Kidney glomerular epithelial cell (primary cell): ENCODE measurements at regions not wholly inside any gene's neighbourhood (a gene's known extent, or its start where the extent isn't known, plus 50 kb on each side); places are given as distances from the start of the nearest gene placed in this dataset.
"Not testable (repeated sequence)": the region's sequence is repeated elsewhere in the genome, so short reads cannot be mapped to it uniquely, and the experiment has no call there.

Experiments used
- DNase-seq: peaks from one replicate; lab custom pipeline; 2025; lab: John Stamatoyannopoulos, UW

DNA sequence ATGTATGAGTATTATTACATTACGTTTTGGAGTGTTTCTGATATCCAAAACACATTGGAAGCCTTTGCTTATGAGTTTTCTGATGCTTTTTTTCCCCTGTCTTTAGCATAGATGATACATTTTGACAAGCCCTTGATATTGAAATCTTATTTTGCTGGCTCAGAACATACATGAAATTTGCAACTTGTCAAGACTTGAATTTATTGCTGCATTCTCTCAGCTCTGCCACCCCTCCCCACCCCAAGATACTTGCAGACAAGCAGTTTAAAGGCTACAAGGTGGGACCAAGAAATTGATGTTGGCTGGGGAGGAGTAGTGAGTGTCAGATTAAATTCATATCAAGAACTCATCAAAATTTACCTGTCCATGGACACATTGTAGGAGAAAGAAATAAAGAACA, 160.2 kb downstream of the GJA1 start:
- no peak for DNase-seq

DNA sequence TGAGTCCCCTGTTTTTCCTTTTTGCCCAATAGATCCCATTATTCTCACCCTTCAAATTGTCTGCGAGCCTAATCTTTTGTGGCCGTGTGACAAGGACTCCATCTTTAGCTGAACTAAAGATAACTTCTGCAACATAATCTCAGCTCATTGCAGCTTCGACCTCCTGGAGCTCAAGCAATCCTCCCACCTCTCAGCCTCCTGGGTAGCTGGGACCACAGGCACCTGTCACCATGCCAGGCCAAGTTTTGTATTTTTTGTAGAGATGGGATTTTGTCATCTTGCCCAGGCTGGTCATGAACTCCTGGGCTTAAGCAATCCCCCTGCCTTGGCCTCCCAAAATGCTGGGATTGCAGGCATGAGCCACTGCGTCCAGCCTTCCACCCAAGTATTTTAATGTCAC, 161.0 kb downstream of the GJA1 start:
- DNase-seq: no peak

DNA sequence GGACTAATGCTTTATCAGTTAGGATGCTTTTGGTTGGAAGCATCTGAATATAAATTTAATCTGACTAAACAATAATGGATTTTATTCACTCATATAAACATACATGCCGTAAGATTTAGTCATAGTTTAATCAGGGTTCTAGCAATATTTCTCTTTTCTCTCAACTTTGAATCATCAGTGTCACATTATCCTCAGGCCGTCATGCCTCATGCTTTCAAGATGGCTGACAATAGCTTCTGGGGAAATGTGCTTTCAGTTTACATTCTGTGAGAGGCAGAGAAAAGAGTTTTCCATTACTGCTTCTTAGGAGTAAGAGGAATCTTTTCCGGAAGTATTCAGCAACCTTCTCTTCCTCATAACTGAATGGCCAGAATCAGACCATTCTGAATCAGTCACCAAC, 162.2 kb downstream of the GJA1 start:
- DNase-seq: peak; percentile 61

DNA sequence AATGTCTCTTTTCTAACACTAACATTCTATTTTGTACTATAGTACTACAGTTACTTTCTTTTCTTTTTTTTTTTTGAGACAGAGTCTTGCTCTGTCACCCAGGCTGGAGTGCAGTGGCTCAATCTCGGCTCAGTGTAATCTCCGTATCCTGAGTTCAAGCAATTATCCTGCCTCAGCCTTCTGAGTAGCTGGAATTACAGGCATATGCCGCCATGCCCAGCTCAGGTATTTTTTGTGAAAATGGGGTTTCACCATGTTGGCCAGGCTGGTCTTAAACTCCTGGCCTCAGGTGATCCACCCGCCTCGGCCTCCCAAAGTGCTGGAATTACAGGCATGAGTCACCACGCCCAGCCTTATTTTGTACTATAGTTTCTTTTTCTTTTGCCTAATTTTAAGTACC, 163.9 kb downstream of the GJA1 start:
- DNase-seq: not testable (repeated sequence)

DNA sequence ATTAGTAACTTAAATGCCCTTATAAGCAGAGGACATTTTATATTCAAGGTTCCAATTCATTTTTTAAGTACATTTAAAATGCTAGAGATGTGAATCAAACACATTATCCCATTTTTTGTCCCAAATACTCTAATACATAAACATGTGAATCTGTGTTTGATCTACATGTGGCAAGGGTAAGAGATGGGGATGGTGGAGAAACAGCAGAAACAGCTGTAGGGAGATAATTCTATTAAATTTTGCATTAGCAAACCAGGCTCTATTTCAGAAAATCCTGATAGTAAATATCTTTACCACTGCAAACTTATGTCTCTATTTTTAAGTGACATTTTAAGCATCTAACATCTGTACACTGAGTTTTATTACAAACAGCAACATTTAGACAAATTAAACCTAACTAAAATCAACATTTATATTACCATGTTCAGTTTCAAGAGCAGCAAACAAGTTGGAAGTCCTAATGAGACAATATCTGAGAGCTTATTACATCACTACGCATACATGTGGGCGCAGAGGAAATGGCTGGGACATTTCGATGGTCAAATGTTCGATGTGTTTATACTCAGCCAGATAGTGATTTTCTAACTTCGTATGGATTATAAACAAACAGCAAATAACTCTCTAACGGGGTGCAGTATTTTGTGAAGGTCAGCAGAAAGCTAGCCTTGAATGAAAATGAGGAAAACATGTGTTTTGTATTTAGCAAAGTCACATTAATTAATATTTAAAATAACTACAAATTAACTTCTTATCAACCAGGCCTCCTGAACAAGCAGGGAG, 165.1 kb downstream of the GJA1 start:
- no peak for DNase-seq

DNA sequence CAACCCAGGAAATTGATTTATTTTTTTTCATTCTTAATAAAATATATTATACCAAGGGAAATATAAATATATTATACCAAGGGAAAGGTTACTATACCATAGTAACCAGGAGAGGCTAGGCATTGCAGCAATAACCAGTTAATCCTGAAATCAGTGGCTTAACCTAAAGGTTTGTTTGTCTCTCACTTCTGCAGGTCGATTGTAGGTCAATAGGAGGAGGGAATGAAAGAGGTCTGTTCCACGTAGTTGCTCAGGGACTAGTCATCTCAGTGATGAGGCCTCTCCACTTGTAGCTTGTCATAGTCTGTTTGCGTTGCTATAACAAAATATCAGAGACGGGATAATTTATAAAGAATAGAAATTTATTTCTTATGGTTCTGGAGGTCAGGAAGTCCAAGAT, 168.0 kb downstream of the GJA1 start:
- DNase-seq: no peak

DNA sequence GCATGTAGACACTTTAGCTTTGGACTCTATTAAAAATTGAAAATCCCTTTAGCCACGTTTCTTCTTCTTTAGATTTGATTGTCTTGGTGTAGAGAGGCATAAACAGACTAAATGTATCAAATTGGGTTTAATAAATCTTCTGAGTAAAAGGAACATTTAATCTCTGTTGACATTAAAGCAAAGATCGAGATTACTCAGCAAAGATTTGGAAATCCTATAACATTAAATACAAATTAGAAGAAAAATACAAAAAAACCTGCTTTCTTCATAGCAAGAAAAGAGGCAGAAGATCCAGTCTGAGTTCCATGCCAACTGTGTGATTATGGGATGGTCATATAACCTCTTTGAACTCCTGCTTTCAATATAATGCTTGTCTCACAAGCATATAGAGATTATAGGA, 172.3 kb downstream of the GJA1 start:
- no peak for DNase-seq

DNA sequence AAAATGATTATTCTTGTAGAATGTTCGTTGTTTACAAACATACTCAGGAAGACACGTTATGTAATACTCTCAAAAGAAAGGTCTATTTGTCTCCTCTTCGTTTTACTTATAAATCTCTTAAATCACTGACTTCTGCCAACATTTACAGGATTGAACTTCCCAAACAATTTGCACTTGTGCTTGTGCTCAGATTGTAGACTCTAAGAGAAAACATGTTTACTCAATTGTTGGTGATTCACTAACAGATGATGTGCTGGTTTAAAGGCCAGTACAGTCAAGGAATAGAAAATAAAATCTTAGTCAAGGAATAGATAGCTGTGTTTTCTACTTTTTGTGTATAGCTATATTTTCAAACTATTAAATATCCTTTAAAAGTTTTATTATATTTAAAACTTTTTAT, 172.8 kb downstream of the GJA1 start:
- DNase-seq: no peak

DNA sequence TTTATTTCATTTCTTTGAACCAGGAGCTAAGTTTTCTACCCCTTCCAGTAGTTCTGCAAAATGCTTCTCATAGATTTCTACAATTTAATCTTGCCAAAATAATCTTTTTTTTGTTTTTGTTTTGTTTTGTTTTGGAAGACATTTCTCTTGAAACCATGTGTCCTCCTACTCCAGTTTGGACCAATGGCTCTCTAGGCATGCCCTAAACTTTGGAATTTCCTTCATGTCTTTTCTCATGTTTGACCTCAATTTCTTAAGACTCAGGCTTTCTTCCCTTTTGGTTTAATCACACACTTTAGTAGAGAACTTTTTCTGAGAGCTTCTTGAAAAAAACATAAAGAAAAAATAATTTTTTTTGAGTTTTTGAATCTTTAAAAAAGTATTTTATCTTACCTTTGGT, 173.8 kb downstream of the GJA1 start:
- no peak for DNase-seq

DNA sequence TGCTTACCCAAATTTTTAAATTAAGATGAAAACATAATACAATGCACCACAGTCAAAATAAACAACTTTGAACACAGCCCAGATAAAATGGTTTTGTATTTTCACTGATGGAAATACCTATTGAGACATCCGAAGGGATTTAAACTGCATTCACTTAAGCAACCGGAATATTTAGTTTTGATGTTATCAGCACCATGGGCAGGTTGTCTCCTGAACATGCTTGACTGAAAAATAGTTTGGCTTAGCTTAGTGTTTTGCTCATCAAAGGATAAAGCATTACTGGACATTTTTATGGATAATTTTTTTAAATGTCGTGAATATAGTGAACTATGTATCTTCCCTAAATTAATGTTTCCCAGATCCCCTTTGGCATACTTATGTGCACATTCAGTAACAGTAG, 177.5 kb downstream of the GJA1 start:
- DNase-seq: no peak

DNA sequence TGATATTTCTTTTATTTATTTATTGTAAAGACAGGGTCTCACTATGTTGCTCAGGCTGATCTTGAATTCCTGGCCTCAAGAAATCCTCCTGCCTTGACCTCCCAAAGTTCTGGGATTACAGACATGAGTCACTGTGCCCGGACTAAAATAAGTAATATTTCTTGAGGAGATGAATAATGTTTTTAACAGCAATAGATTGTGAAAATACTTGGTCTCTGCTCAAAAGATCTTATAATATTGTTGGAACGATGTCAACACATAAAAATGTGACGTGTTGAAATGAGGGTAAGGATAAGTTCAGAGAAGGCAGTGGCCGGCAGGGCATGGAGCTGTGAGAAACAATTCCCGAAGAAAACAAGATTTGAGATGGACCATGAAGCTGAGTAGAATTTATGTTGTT, 178.7 kb downstream of the GJA1 start:
- DNase-seq: no peak

DNA sequence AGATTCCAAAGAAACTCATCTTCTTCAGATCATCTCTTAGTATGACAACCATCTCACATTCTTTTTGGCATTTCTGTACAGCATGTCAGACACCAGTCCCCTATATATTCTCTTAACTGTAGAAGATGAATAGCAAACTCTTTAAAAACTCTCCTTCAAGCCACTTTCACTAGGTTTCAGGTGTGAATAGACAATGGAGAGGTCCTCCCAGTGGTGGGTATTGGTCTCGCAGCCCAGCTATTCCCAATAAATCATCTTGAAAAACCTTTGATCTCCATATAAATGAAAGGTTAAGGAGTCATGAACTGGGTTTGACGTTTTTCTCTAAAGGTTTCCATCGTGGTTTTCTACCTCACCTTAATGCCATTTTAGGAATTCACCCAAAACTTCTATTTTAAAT, 180.0 kb downstream of the GJA1 start:
- DNase-seq: peak; percentile 12

DNA sequence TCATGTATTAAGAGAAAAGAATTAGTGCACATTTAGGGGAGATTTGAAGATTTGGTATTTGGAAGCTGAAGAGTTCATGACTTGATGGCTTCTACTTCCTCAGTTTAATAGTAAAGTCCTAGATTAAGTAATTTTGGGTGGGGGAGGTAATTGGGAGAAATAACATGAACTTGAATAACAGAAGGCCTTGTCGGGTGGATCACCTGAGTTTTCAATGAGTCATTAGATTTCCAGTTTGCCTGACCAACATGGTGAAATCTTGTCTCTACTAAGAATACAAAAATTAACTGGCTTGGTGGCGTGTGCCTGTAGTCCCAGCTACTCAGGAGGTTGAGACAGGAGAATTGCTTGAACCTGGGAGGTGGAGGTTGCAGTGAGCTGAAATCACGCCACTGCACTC, 181.0 kb downstream of the GJA1 start:
- DNase-seq: no peak

DNA sequence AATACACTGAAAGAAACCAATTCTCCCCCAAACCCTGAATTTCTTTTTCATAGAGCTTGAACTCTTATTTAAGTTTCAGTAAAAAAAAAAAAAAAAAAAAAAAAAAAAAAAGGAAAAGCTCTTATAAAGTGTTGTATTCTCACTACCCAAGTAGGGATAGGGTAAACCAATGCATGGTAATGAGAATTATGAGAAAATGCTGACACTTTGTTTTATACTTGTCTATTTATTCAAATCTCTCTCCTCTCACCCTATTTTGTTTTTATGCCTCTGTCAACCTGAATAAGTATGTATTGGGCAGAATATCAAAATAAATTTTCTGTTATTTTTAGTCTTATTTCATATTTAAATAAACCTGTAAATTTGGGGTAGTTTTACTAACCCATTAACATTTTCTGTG, 181.9 kb downstream of the GJA1 start:
- no peak for DNase-seq

DNA sequence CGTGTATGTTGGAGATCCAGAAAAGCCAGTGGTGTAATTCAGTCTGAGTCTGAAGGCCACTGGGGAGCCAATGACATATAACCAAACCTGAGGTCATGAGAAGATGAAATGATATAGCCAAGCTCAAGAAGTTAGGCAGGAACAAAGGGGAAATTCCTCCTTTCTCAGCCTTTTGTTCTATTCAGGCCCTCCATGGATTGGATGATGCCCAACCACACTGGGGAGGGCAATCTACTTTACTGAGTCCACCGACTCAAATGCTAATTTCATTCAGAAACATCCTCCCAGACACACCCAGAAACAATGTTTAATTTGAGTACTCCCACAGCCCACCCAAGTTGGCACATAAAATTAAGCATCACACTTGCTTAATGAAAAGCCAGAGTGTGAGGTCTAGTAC, 183.6 kb downstream of the GJA1 start:
- no peak for DNase-seq

DNA sequence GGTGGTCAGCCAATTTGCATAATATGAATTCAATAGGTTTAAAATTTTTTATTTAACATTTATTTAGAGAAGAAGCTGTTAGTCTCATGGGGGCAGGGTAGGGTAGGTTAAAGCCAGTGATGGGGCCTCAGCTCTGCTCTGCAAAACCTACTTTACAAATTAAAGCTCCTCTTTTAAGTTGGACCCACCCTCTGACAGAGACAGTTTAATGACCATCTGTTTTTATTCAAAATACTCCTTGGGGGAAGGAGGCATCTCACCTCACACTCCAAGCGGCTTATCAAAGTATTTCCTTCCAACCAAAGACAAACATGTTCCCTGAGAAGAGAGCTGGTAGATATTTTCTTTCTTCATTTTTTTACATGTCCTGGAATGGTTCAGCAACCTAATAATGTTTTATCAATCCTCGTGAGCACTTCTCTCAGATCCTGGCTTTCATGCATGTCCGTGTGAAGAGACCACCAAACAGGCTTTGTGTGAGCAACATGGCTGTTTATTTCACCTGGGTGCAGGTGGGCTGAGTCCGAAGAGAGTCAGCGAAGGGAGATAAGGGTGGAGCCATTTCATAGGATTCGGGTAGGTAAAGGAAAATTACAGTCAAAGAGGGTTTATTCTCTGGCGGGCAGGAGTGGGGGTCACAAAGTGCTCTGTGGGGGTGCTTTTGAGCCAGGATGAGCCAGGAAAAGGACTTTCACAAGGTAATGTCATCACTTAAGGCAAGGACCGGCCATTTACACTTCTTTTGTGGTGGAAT, 184.7 kb downstream of the GJA1 start:
- DNase-seq: no peak

DNA sequence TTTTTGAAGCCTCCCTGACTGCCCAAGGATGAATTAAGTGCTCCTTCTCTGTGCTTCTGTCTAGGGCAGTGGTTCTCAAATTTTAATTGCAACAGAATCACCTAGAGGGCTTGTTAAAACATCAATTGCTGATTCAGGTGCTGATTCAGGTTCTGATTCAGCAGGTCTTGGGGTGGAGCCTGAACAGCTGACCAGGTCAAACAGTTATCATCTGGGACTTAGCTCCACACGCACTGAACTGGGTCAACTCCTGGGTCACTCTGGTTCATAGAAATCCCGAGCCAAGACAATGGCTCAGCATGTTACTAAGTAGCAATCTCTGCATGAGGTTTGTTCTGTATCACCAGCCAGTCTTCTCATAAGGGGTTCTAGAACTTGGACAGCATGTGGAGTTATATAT, 192.3 kb downstream of the GJA1 start:
- DNase-seq: no peak

DNA sequence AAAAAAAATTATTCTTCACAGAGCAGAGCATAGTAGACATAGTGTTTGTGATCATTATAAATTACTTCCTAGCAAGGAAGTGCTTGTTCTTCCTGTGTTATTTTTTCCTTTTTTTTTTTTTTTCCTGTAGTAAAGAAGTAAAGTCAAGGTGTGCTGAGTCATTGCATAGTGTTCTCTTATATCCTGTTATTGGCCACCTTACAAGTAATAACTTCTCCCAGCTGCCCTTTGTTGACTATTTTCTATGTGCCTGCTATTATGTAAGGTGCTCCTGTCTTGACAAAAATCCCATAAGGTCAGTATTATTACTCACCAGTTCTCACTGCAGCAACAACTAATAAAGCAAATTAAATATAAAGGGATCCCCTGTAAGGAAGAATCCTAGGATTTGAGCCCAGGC, 195.3 kb downstream of the GJA1 start:
- no peak for DNase-seq

DNA sequence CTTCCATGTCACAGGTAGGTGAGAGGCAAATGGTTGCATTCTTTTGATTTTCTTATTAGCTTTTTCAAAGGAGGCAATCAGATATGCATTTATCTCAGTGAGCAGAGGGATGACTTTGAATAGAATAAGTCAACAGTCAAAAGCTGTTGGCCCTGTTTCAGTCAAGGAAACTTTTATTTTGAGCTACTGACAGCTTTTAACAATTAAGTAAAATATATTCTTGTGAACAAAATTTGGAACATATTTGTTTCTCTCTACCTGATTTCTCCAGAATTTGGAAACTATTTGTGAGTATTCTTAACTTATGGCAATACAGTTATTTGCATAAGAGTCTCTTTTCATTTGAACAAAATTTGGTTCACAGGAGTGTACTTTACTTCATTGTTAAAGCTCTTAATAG, 196.3 kb downstream of the GJA1 start:
- not testable (repeated sequence) for DNase-seq

DNA sequence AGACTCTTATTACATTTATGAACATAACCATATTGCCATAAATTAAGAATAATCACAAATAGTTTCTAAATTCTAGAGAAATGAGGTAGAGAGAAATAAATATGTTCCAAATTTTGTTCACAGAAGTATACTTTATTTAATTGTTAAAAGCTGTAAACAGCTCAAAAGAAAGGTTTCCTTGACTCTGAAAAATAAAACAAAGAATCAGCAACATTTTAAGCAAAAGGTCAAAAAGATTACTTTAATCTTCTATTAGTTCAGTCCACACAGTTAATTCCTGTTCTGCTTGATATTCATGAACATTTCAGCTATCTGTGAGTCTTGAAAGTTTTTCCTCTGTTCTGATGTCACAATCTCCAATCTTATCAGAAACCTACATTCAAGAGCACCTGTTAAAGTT, 197.9 kb downstream of the GJA1 start:
- no peak for DNase-seq

DNA sequence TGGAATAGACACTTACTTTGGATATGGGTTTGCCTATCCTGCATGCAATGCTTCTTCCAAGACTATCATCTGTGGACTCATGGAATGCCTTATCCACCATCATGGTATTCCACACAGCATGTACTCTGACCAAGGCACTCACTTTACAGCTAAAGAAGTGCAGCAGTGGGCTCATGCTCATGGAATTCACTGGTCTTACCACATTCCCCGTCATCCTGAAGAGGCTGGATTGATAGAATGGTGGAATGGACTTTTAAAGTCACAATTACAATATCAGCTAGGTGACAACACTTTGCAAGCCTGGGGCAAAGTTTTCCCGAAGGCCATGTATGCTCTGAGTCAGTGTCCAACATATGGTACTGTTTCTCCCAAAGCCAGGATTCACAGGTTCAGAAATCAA, 199.1 kb downstream of the GJA1 start:
- not testable (repeated sequence) for DNase-seq

DNA sequence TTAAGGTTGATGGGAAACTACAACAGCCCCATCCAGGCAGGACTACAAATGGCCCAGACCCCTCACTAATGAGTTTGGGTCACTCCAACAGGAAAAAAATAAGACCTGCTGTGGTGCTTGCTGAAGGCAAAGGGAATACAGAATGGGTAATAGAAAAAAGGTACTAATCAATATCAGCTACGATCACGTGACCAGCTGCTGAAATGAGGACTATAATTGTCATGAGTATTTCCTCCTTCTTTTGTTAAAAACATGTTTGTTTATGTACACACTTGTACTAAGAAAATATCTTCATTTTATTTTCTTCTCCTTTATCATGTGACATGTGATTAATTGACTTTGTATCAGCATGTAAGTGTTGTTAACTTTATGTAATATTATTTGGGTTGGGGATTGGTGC, 199.9 kb downstream of the GJA1 start:
- no peak for DNase-seq

DNA sequence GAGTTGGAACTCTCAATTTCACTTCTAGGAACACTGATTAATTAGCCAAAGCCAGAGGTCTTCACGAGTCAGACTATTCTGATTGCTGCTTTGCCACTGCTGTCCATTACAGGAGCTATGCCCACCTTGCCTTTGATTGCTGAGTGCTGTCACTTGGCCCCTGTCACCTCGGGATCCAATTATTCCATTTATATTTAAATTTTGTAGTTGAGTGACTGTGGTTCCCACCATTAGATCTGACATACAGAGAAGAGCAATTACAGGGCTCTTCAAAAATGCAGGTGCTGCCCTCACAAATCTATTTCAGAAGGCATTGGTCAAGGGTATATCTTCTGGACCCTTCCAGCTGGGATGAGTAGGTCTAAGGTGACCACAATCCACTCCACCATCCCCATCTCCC, 200.8 kb downstream of the GJA1 start:
- not testable (repeated sequence) for DNase-seq

DNA sequence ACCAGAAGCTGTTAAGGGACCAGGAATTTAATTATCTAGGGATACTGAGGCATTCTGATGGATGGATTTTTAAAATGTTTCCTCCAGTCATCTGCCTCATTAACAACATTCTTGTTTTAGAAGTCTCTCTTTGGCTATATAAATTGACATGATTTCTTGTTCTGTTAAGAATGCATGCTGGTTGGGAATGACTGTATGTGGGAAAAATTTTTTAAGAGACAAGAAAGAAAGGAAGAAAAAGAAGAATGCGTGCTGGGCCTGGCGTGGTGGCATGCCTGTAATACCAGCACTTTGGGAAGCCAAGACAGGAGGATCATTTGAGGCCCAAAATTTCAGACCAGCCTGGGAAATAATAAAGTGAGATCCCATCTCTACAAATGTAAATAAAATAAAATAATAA, 203.6 kb downstream of the GJA1 start:
- no peak for DNase-seq
